GM04503 (cell line): ENCODE measurements at regions not wholly inside any gene's neighbourhood (a gene's known extent, or its start where the extent isn't known, plus 50 kb on each side); places are given as distances from the start of the nearest gene placed in this dataset.
"Not testable (repeated sequence)": the region's sequence is repeated elsewhere in the genome, so short reads cannot be mapped to it uniquely, and the experiment has no call there.

Experiments used
- DNase-seq: peaks from one replicate; pipeline ENCODE4 v3.0.0-alpha.2; 2012; ENCODE audit warnings: low read depth

- DNase-seq = no peak
These were observed 230.3 kb upstream of the IRF2BP2 start for GRCh38 chr1:234840253-234840652.

DNA sequence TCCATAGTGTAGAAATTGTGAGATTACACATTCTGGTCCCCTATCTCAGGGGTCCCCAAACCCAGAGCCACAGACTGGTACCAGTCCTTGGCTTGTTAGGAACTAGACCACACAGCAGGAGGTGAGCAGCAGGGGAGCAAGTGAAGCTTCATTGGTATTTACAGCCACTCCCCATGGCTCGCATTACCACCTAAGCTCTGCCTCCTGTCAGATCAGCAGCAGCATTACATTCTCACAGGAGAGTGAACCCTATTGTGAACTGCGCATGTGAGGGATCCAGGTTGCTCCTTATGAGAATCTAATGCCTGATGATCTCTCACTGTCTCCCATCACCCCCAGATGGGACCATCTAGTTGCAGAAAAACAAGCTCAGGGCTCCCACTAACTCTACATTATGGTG, 229.7 kb upstream of the IRF2BP2 start:
- no peak for DNase-seq

DNA sequence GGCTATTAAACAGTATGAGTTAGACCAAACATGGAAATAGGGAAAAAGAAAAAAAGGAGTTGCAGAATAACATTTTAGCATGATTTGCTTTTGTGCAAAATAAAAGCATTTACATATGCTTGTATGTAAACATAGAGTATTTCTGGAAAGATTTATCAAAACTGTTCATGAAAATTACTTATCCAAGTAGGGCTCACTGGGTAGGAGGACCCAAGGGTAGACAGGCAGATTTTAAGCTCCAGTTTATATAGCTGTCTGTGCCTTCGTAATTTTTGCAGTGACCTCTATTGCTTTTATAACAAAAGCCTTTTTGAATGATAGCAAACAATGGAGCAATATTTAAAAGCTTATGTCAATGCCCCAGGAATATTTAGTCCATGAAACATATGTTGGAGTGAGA, 228.8 kb upstream of the IRF2BP2 start:
- no peak for DNase-seq

GRCh38 chr1:234838182-234838581, 228.2 kb upstream of the IRF2BP2 start:
- DNase-seq = no peak

DNA sequence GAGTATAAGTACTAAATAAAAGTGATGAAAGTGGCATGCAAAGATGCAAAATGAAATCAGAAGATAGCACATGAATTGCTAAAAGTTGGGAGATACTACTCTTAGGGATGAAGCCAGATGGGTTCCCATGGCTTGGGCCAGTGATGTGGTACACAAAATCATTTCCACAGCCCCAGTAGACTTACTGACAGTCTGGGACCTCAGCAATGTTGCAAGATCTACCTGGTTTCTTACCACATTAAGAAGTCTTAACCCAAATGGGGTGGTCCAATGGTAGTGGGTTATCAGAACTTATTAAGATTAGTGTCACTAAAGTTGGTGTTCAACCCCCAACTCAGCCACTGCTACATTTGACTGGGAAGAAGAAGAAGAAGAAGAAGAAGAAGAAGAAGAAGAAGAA, 227.7 kb upstream of the IRF2BP2 start:
- DNase-seq = no peak

DNA sequence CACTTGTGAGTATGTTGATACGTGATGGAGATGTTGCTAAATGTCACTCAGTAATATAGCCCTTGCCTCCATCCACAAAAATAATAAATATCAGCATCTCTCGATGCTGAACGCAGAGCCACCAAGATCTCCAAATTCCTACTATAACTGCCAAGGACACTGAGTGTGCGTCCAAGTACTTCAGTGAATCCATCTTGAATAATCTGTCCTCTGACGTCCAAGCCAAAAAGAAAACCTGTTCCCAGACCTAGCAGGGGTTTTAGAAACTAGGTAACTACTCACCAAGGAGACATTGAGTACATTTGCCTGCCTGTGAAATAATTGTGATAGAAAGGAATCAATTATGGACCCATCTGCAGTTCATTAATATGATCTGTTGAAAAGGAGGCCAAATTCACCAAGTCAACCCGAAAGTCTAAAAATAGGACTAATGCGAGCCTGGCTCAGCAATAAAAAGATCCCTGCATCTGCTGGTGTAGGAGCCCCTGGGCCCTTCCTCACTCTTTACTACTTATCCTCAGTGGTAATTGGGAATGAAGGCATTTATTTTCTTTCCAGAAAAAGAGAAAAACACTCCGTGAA, 226.9 kb upstream of the IRF2BP2 start:
- no peak for DNase-seq

GRCh38 chr1:234836045-234836681, 226.2 kb upstream of the IRF2BP2 start:
- no peak for DNase-seq

DNA sequence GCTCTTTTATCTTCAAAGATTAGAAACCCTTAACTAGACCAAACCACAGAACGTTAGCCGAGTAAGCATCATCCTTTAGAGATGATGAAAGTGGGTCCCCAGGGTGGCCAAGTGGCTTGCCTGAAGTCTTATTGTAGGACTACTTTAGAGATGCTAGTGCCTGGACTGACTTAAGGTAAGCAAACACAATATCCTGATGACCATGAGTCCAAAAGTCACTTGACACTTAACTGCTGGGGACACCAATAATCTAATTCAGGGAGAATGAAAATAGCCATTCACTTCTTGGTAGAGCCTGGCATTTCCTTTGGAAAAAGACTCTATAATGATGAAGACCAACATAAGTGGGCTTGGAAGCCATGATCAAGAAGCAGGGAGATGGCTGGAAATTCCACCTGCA, 225.3 kb upstream of the IRF2BP2 start:
- no peak for DNase-seq

DNA sequence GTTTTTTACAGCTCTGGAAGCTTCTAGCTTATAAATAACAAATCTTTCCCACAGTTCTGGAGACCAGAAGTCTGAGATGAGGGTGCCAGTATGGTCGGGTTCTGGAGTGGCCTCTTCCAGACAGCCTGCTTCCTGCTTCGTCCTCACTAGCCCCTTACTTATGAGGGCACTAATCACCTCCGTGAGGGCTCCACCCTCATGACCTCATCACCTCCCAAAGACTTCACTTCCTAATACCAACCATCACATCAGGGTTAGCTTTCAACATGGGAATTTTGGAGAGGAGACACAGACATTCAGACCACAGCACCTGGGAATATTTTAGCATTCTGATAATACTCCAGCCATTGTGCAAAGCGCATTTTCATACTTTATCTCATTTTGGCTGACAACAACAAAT, 223.7 kb upstream of the IRF2BP2 start:
- no peak for DNase-seq

DNA sequence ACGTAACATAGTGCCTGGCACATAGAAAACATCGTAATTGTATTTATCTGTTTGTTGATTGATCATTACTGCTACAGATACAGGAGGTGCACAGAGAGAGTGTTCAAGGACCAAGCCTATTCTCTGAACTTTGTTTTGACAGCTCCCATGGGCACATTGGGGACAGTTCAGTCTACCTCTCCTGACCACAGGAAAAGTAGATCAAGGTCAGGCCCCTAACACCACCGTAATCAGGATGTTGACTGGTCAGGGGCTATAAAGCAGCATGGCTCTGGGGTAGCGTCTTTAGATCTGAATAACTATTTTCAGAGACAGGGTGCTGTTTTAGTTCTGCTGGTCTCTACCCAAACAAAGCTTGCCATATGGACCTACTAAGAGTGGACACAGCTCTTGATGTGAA, 223.1 kb upstream of the IRF2BP2 start:
- no peak for DNase-seq

- no peak for DNase-seq
These were observed 217.7 kb upstream of the IRF2BP2 start for GRCh38 chr1:234827656-234828055.

DNA sequence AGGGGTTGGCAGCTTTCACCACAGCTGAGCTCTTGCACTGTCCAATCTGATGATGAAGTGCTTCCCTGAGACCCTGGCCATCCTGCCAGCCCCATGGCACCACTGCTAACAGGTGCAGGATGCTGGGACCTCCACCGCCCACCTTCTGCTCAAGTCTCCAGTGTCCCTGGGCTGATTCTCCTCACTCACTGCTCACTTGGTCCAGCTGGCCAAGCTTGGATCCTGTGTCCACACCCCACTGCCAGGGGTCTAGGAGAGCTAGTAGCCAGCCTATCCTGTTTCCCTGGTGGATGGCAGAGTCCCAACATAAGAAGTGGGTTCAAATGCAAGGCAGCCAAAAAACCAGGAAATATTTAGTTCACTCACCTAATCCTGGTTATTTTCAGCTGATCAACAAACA, 217.2 kb upstream of the IRF2BP2 start:
- DNase-seq = no peak

DNA sequence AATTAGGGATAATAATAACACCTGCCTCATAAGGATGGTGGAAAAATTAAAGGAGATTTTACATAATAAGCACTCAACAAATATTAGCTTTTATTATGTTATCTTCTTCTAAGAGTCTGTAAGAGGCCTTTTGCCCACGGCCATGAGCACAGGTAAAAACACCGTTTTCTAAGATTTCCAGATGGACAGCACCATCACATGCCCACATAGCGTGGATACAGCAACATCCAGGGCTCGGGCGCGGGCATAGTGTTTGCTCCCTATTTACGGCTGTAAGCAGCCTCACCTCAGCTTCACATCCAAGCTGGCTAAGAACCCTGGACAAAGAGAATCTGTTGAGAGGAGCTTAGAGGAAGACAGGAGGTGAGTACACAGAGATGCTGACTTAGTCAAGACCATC, 216.4 kb upstream of the IRF2BP2 start:
- DNase-seq = no peak

GRCh38 chr1:234825498-234826165, 215.7 kb upstream of the IRF2BP2 start:
- no peak for DNase-seq

DNA sequence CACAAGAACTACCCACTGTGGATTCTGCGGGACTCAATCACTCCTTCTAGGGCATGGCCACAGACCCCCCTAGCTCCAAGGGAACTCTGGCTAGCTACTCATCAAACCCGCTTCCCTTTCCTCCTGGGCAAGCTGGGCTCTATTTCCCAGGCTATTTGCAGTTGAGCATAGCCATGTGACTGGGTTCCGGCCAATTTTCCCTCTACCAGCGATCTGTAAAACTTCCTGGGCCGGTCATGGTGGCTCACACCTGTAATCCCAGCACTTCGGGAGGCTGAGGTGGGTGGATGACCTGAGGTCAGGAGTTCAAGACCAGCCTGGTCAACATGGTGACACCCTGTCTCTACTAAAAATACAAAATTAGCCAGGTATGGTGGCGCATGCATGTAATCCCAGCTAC, 214.9 kb upstream of the IRF2BP2 start:
- not testable (repeated sequence) for DNase-seq

GRCh38 chr1:234823191-234824176, 213.5 kb upstream of the IRF2BP2 start:
- no peak for DNase-seq

DNA sequence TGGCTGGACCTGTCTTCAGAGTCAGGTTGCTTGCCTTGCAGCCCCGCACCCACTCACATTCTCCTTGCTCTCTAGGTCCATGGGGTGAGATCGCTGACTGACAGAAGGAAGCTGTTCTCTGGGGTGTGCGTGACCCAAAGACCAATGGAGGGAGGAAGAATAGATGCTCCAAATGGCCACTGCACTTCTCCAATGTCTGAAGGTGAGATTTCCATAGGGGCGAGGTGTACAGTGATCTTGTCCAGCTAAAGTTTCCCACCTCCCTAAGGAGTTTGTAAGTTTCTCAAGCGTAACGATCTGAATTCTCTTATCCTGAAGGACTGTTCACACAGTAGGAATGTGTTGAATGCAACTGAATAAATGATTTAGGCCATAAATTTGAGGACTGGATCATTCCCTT, 211.9 kb upstream of the IRF2BP2 start:
- DNase-seq = no peak

- DNase-seq = no peak
These were observed 210.6 kb upstream of the IRF2BP2 start for GRCh38 chr1:234820597-234820996.

GRCh38 chr1:234819845-234820244, 209.9 kb upstream of the IRF2BP2 start:
- DNase-seq = not testable (repeated sequence)

DNA sequence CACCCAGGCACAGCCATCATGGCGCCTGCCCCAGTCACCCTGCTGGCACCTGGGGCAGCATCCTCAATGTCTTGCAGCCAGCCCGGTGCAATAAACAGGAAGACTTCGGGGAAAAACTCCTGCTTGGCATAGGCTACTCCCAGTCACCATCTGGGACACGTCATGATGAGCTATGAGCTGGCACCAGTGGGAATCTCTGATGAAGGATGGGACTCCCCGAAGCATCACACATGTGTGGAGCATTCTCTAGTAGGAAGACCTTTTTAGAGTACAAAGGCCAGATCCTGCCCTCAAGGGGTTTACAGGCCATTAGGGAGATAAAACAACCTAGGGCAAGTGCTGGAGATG, 208.0 kb upstream of the IRF2BP2 start:
- DNase-seq = not testable (repeated sequence)

- DNase-seq = not testable (repeated sequence)
These were observed 207.5 kb upstream of the IRF2BP2 start for GRCh38 chr1:234817313-234818039.

DNA sequence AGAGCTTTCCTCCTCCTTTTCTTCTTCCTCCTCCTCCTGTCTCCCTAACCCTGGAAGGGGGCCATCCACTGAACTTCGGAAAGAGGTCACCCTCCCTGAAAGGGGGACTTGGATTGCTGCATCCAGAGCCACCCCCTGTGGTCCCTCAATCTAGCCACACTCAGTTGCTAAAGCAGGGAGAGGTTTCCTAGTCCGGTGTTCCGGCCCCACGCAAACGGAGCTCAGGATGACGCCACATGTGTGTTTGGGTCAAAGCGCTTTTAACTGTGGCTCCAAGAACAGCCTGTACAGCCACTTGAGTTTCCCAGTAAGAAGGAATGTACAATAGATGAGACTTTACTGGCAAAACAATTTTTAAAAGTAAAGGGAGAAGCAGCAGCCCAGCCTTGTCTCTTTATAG, 206.9 kb upstream of the IRF2BP2 start:
- DNase-seq = not testable (repeated sequence)
